NCI-H1048 (cell line): ENCODE measurements at regions not wholly inside any gene's neighbourhood (a gene's known extent, or its start where the extent isn't known, plus 50 kb on each side); places are given as distances from the start of the nearest gene placed in this dataset.
"Not testable (repeated sequence)": the region's sequence is repeated elsewhere in the genome, so short reads cannot be mapped to it uniquely, and the experiment has no call there.

Experiments
- DNase-seq: peaks from one replicate; lab custom pipeline; 2025; lab: John Stamatoyannopoulos, UW

GRCh38 chr5:162800301-162800700 is 637.1 kb upstream of the CCNG1 start:
- no peak for DNase-seq

DNA sequence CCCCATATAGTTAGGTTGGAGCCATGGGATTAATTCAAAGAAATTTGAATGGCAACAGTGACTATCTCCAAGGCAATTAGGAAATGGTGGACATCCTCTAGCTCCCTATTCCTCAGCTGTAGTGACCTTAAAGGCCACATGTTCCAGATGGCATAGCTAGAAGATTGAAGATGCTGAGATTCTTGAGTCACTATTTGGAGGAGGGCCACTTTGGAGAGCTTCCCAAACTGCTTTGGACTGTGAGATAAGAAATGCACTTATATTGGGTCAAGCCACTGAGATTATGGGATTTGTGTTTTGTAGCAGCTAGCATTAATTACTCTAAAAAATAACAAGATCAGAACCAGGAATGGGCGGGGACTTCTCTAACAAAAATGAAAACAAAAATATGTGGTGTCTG is 636.2 kb upstream of the CCNG1 start:
- DNase-seq = no peak

DNA sequence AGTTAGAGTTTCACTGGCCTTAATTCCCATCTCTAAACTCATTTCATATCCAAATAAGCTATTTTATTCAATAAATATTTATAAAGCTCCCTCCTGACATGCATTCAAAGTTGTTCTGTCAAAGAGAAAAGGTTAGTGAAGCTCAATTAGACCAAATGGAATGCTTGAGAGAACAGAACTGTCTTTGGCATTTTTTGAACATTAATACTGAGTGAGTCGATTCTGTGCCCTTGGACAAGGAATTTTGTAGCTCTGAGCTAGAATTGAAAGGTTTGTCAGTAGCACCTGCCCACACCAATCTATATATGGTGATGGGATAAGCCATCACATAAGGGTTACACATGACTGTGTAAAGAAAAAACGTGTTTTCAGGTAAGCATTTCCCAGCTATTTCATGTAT is 631.2 kb upstream of the CCNG1 start:
- no peak for DNase-seq

GRCh38 chr5:162811071-162811470 is 626.3 kb upstream of the CCNG1 start:
- no peak for DNase-seq

DNA sequence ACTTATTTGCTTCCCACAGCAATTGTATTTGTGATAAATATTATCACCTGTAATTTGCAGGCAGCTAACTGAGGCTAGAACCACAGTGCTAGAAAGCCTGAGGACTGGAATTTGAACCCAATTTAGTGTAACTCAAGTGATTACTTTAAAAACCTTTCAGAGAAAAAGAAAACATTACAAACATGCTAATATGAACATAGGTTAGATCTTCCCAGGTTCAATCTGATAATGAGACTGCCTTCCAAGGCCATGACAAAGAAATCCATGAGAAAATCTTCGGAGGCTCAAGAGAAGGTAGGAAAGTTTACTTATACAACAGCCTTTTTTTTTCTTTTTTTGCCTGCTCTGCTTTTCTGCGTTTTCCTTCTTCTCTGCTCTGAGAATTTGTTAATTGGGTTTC is 620.6 kb upstream of the CCNG1 start:
- DNase-seq = no peak

- DNase-seq = no peak
Observed at GRCh38 chr5:162817364-162817763, 620.0 kb upstream of the CCNG1 start.

- DNase-seq = not testable (repeated sequence)
Observed at GRCh38 chr5:162821664-162822063, 615.7 kb upstream of the CCNG1 start.

- no peak for DNase-seq
Observed at GRCh38 chr5:162824360-162824759, 613.0 kb upstream of the CCNG1 start.

GRCh38 chr5:162837155-162837554 is 600.2 kb upstream of the CCNG1 start:
- no peak for DNase-seq

GRCh38 chr5:162842727-162843126 is 594.7 kb upstream of the CCNG1 start:
- no peak for DNase-seq

DNA sequence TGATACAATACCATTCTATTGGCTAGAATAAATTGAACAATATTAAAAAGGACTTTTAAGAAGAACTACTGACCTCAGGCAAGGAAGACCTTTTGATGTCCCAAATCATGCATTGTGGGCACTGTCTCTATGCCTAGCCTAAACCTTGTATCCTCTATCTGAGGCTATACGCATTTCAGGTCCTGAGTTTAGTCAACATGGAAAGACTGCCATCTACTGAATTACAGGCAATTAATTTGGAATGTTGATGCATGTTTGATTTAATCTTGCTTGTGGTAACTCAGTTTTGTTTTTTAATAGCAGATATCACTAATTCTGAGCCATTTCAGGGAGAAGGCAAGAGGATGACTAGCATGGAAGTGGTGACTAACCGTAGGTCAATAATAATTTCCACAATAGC is 585.3 kb upstream of the CCNG1 start:
- no peak for DNase-seq

GRCh38 chr5:162858770-162859169 is 578.6 kb upstream of the CCNG1 start:
- DNase-seq = no peak

DNA sequence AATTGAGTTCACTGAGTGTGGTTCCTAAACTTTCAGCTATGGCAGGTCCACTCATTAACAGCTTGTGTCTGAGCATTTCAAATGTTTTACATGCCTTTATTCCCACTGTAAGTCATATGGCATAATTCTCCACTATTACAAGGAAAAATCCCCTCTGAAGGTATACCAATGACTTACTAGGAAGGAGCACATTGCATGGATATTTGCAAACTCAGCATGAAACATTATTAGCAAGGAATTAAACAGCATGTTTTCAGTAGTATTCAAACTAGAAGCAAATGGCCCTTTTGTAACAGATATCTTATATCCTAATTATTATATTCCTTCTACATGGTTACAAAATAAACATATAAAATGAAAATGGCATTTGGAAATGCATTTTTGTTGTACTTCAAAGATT is 566.4 kb upstream of the CCNG1 start:
- DNase-seq = no peak

DNA sequence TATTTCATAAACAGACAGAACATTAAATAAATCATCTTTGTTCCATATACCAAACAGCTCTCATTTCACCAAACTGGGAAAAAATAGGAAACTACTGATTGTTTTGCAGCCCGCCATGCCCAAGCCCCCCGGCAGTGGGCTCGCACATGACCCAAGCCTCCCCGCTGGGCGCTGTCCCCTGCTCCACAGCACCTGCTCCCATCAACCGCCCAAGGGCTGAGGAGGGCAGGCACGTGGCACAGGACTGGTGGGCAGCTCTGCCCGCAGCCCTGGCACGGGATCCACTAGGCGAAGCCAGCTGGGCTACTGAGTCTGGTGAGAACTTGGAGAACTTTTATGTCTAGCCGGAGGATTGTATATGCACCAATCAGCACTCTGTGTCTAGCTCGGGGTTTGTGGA is 554.8 kb upstream of the CCNG1 start:
- DNase-seq = no peak

- no peak for DNase-seq
Observed at GRCh38 chr5:162886717-162887116, 550.7 kb upstream of the CCNG1 start.

DNA sequence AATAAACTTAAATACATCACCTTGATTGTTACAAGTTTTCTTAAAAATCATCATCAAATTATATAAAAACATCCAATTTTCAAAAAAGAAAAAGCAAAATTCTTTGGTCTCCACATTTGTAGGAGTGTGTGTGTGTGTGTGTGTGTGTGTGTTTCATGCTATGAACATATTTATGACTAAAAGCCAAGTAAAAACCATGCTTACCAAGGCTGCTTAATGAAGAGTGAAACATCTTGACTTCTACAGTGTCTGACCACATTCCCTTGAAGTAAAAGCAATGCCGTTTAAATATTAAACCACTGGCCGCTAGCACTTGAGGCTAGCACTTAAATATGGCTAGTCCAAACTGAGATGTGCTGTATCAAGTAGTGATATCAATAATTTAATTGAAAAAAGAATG is 549.1 kb upstream of the CCNG1 start:
- no peak for DNase-seq

- DNase-seq = no peak
Observed at GRCh38 chr5:162911873-162912272, 525.5 kb upstream of the CCNG1 start.

- no peak for DNase-seq
Observed at GRCh38 chr5:162916368-162916767, 521.0 kb upstream of the CCNG1 start.

GRCh38 chr5:162929104-162929503 is 508.3 kb upstream of the CCNG1 start:
- no peak for DNase-seq

- no peak for DNase-seq
Observed at GRCh38 chr5:162931501-162931900, 505.9 kb upstream of the CCNG1 start.

GRCh38 chr5:162939991-162940390 is 497.4 kb upstream of the CCNG1 start:
- DNase-seq = no peak

- no peak for DNase-seq
Observed at GRCh38 chr5:162948677-162949076, 488.7 kb upstream of the CCNG1 start.

DNA sequence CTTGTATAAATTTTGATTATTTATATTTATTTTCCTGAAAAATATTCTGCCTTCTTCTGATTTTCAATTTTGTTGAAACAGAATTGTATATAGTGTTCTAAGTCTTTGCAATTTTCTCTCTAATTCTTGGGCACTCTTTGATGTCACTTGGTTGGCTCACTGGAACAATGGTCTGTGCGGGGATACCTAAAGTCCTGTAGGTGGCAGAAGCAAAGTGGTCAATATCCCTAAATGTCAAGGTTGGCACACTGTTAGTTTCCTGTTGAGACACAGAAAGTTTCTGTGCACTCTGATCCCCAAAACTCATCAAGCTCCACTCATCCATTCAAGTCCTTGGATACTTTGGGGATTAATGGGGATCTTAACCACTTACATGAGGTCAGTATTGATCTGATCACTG is 480.8 kb upstream of the CCNG1 start:
- no peak for DNase-seq

DNA sequence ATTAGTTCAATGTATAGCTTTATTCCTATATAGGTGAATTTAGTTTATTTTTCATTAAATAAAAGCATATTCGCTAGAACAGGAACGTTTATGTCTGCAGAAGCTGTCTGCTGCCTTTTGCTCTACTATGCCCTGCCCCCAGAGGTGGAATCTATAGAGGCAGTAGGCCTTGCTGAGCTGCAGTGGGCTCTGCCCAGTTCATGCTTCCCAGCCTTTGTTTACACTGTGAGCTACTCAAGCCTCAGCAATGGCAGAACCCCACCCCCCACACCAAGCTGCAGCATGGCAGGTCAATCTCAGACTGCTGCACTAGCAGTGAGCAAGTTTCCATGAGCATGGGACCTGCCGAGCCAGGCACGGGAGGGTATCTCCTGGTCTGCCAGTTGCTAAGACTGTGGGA is 473.3 kb upstream of the CCNG1 start:
- not testable (repeated sequence) for DNase-seq

- no peak for DNase-seq
Observed at GRCh38 chr5:162990063-162990462, 447.3 kb upstream of the CCNG1 start.
